ENCODE measurements at regions not wholly inside any gene's neighbourhood (a gene's known extent, or its start where the extent isn't known, plus 50 kb on each side); places are given as distances from the start of the nearest gene placed in this dataset.

GRCh38 chr7:121766676-121767075, 106.3 kb upstream of the PTPRZ1 start:
- Histone ChIP-seq H3K4me1 (ENCODE audit: control insufficient read depth in 2 of 3, insufficient read depth in 2 of 3, low read depth in 1 of 3, low read length in 3 of 3) (no peaks in the 10 kb centered on the region), H3K36me3 (ENCODE audit: control insufficient read depth in 2 of 3, insufficient read depth in 3 of 3, low read length in 3 of 3) (no peaks in the 10 kb centered on the region), H3K9me3 (ENCODE audit: control insufficient read depth in 2 of 3, insufficient read depth in 1 of 3, low read length in 3 of 3) (no peaks in the 10 kb centered on the region), H3K27ac (ENCODE audit: low read depth in 2 of 2, low read length in 2 of 2) (no peak overlapping the region), H3K9ac (ENCODE audit: low read length in 3 of 3) (no peak overlapping the region), H3K27me3 (ENCODE audit: control insufficient read depth, insufficient read depth, low read length) (no peaks in the 10 kb centered on the region), H3K4me3 (ENCODE audit: low read length in 3 of 3) (no peak overlapping the region)
- TF ChIP-seq CTCF (IDR thresholded peaks at IDR 0.05; ENCODE audit: borderline replicate concordance, extremely low read depth, insufficient read depth), result no peak
- DNase-seq (no peak), FAIRE-seq (no peak)
- intact Hi-C loops (cut with DNase I), result no loop called here

- intact Hi-C loops (cut with DNase I), result no loop called here
- DNase-seq, result no peak
Observed at GRCh38 chr7:121761399-121761798, 111.6 kb upstream of the PTPRZ1 start.

GRCh38 chr7:121755818-121756552, 117.0 kb upstream of the PTPRZ1 start:
- no peaks in the 10 kb centered on the region for H3K9me3 ChIP-seq (ENCODE audit: control insufficient read depth in 2 of 3, insufficient read depth in 1 of 3, low read length in 3 of 3)
- H3K9ac ChIP-seq (ENCODE audit: low read length in 3 of 3), result no peak overlapping the region
- no peak for FAIRE-seq
- no peaks in the 10 kb centered on the region for H3K27me3 ChIP-seq (ENCODE audit: control insufficient read depth, insufficient read depth, low read length)
- DNase-seq, result peak in 2 of 5 donors; percentile 6 to 23
- H3K4me3 ChIP-seq (ENCODE audit: low read length in 3 of 3), result no peak overlapping the region
- H3K36me3 ChIP-seq (ENCODE audit: control insufficient read depth in 2 of 3, insufficient read depth in 3 of 3, low read length in 3 of 3), result no peaks in the 10 kb centered on the region
- TF ChIP-seq CTCF (IDR thresholded peaks at IDR 0.05; ENCODE audit: borderline replicate concordance, extremely low read depth, insufficient read depth), result no peak
- H3K27ac ChIP-seq (ENCODE audit: low read depth in 2 of 2, low read length in 2 of 2), result no peak overlapping the region
- no peaks in the 10 kb centered on the region for H3K4me1 ChIP-seq (ENCODE audit: control insufficient read depth in 2 of 3, insufficient read depth in 2 of 3, low read depth in 1 of 3, low read length in 3 of 3)
- intact Hi-C loops (cut with DNase I), result no loop called here

More at GRCh38 chr7:121761399-121761798, 111.6 kb upstream of the PTPRZ1 start:
- Histone ChIP-seq H3K27ac (ENCODE audit: low read depth in 2 of 2, low read length in 2 of 2) (no peak overlapping the region), H3K4me1 (ENCODE audit: control insufficient read depth in 2 of 3, insufficient read depth in 2 of 3, low read depth in 1 of 3, low read length in 3 of 3) (no peaks in the 10 kb centered on the region), H3K4me3 (ENCODE audit: low read length in 3 of 3) (no peak overlapping the region), H3K9ac (ENCODE audit: low read length in 3 of 3) (no peak overlapping the region), H3K9me3 (ENCODE audit: control insufficient read depth in 2 of 3, insufficient read depth in 1 of 3, low read length in 3 of 3) (no peaks in the 10 kb centered on the region), H3K36me3 (ENCODE audit: control insufficient read depth in 2 of 3, insufficient read depth in 3 of 3, low read length in 3 of 3) (no peaks in the 10 kb centered on the region), H3K27me3 (ENCODE audit: control insufficient read depth, insufficient read depth, low read length) (no peaks in the 10 kb centered on the region)
- FAIRE-seq, result no peak
- no peak for TF ChIP-seq CTCF (IDR thresholded peaks at IDR 0.05; ENCODE audit: borderline replicate concordance, extremely low read depth, insufficient read depth)
